ENCODE measurements at regions not wholly inside any gene's neighbourhood (a gene's known extent, or its start where the extent isn't known, plus 50 kb on each side); places are given as distances from the start of the nearest gene placed in this dataset.

DNA sequence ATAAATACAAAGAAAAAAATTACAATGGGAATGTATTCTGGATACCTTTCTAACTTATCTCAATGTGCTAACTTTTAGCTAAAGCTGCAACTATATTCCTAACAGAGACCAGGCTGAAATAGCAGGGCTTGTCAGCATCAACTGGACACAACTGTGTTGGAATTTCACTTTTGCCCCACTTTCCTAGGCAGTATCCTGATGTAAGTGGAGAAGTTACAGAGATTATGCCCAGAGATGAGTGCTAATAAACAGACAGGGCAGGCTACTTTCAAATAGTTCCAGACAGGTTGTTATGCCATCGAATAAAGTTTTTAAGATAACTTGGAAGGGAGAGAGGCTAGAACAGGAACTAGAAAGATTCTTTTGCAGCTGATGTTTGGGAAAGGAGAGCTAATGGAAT lies 201.9 kb downstream of the KCTD12 start:
- DNase-seq (ENCODE audit: extremely low read depth, low read depth): no peak
- TF ChIP-seq, protein P1, sequence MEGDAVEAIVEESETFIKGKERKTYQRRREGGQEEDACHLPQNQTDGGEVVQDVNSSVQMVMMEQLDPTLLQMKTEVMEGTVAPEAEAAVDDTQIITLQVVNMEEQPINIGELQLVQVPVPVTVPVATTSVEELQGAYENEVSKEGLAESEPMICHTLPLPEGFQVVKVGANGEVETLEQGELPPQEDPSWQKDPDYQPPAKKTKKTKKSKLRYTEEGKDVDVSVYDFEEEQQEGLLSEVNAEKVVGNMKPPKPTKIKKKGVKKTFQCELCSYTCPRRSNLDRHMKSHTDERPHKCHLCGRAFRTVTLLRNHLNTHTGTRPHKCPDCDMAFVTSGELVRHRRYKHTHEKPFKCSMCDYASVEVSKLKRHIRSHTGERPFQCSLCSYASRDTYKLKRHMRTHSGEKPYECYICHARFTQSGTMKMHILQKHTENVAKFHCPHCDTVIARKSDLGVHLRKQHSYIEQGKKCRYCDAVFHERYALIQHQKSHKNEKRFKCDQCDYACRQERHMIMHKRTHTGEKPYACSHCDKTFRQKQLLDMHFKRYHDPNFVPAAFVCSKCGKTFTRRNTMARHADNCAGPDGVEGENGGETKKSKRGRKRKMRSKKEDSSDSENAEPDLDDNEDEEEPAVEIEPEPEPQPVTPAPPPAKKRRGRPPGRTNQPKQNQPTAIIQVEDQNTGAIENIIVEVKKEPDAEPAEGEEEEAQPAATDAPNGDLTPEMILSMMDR (IDR thresholded peaks at IDR 0.05; ENCODE audit: low read depth, low read length, missing control alignments): no peak
- no peak overlapping the region for H3K4me3 ChIP-seq (replicated peaks; ENCODE audit: low read depth, low read length)

DNA sequence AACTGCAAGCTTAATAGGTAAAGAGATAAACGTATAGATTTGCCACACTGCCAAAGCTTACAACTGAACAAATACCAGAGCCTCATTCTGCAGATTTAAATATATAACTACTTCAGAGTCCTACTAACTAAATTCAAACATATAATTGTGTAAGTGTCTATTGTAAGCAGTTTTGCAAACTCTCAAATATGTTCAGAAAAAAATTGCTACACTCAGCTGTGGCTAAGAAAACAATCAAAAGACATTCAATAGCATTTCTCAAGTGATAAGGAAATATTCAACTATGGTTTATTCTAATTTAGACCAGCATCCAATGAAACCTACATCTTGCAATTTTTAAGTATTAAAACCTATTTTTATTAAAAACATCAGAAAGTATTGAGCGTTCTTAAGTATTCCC lies 202.4 kb downstream of the KCTD12 start:
- TF ChIP-seq, protein P1 (IDR thresholded peaks at IDR 0.05; ENCODE audit: low read depth, low read length, missing control alignments): no peak
- no peak for DNase-seq (ENCODE audit: extremely low read depth, low read depth)
- H3K4me3 ChIP-seq (replicated peaks; ENCODE audit: low read depth, low read length): no peak overlapping the region

DNA sequence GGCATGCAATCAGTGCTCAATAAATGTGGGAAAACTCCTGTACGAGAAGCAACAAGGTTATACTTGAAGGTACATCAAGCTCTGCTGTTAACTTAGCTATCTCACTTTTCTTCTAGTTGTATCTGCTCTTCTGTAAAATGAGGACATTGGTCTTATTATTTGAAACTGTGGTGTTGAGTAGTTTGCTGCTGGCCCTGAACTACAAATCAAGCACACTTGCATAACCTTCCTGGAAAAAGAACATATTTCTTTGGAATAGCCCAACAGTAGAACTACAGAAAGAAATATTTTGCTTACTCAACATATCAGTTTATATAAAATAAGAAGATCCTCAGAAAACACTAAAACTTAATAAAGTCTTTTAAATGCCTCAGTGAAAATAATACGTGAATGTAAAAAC lies 203.0 kb downstream of the KCTD12 start:
- no peak overlapping the region for H3K4me3 ChIP-seq (replicated peaks; ENCODE audit: low read depth, low read length)
- DNase-seq (ENCODE audit: extremely low read depth, low read depth): no peak
- TF ChIP-seq, protein P1 (IDR thresholded peaks at IDR 0.05; ENCODE audit: low read depth, low read length, missing control alignments): no peak

DNA sequence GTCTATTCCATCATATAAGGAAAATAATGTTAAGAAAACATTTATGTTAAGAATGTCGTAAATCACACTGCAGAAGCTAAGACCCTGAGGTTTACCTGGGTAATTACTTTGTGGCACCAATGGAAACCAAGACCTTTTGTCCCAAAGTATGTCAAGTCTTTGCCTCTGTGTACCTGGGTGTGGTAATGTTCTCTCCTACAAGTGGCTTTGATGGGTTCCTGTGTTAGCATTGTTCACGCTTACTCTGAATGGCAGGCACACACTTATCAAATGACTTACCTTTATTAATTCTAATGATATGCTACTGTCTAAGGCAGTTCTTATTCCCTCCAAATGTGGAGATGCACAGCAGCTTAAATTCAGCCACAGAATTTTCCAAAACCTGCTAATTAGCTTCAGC lies 206.1 kb downstream of the KCTD12 start:
- no peak overlapping the region for H3K4me3 ChIP-seq (replicated peaks; ENCODE audit: low read depth, low read length)
- TF ChIP-seq, protein P1 (IDR thresholded peaks at IDR 0.05; ENCODE audit: low read depth, low read length, missing control alignments): no peak
- DNase-seq (ENCODE audit: extremely low read depth, low read depth): no peak

DNA sequence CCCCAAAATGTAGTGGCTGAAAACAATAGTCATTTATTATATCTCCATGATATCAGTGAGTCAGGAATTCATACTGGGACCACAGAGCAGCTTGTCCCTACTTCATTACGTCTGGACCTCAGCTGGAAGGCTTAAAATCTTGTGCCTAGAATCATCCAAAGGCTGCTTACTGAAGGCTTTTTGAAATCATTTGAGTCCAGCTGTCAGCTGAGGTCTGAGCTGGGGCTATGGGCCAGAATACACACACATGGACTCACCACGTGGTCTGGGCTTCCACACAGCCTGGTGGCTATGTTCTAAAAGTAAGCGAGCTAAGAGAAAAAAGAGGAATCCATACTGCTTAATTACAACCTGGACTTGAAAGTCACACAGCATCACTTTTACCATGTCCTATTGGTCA lies 209.2 kb downstream of the KCTD12 start:
- DNase-seq (ENCODE audit: extremely low read depth, low read depth): no peak
- H3K4me3 ChIP-seq (replicated peaks; ENCODE audit: low read depth, low read length): no peak overlapping the region
- TF ChIP-seq, protein P1 (IDR thresholded peaks at IDR 0.05; ENCODE audit: low read depth, low read length, missing control alignments): no peak

DNA sequence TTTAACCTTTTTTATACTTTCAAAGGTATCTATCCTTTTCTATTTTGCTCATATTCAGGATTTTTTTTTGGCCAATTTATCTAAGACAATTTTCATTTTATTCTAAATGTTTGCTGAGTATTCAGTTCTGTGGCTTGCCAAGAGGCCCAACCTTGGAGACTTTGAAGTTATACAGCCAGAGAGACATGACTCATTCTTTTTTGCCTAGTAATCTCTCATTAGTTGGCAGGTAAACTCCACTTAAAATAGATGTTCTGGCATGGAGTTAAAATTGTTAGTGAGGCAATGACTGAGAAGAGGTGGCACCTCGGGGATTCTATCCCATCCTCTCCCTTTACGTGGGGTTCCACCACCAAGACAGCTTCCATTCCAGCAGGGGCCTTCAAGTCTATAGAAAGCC lies 213.8 kb downstream of the KCTD12 start:
- no peak for DNase-seq (ENCODE audit: extremely low read depth, low read depth)
- H3K4me3 ChIP-seq (replicated peaks; ENCODE audit: low read depth, low read length): no peak overlapping the region
- TF ChIP-seq, protein P1 (IDR thresholded peaks at IDR 0.05; ENCODE audit: low read depth, low read length, missing control alignments): no peak

DNA sequence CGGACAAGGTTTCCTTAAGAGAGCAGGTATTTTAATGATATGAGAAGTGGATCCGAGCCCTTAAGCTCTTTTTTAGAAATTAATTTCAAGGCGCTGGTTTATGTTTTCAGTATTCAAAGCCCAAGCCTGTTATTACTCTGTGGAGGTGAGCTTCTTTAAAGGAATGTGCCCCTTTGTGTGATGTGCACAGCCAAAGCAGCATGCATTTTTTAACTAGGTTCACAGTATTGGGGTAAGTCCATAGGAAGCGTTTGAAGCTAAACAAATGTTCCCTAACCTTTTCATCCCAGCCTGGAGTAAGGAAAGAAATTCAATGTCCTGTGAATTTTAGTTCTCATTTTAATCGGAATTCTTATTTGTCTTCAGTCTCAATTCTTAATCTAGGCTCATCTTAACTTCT lies 217.5 kb downstream of the KCTD12 start:
- no peak for DNase-seq (ENCODE audit: extremely low read depth, low read depth)
- TF ChIP-seq, protein P1 (IDR thresholded peaks at IDR 0.05; ENCODE audit: low read depth, low read length, missing control alignments): no peak
- no peak overlapping the region for H3K4me3 ChIP-seq (replicated peaks; ENCODE audit: low read depth, low read length)
